H9 (cell line): ENCODE measurements at regions not wholly inside any gene's neighbourhood (a gene's known extent, or its start where the extent isn't known, plus 50 kb on each side); places are given as distances from the start of the nearest gene placed in this dataset.
A peak's percentile ranks its signal among the peaks of the same experiment; 100 is the strongest.

Experiments used
- DNase-seq: peaks from one replicate; pipeline ENCODE4 v3.0.0-alpha.2; 2017
- H2AFZ ChIP-seq: one replicate; pipeline ENCODE4 v1.6.1; 2013; ENCODE audit warnings: mild to moderate bottlenecking, low read length, control low read depth, moderate library complexity
- H2AK5ac ChIP-seq: 2 replicates; pipeline ENCODE4 v1.6.1; 2013; ENCODE audit warnings: low read length, control low read depth, mixed read lengths; ENCODE audit not compliant: insufficient read length
- H2BK120ac ChIP-seq: one replicate; pipeline ENCODE4 v1.6.1; 2013; ENCODE audit warnings: low read depth, mild to moderate bottlenecking, low read length, control low read depth, inconsistent platforms; ENCODE audit not compliant: poor library complexity, severe bottlenecking
- H2BK12ac ChIP-seq: 2 replicates; pipeline ENCODE4 v1.6.1; 2013; ENCODE audit warnings: low read length, control low read depth, mixed read lengths, low read depth; ENCODE audit not compliant: insufficient read length
- H2BK15ac ChIP-seq: 2 replicates; pipeline ENCODE4 v1.6.1; 2013; ENCODE audit warnings: low read depth, low read length, control low read depth
- H2BK20ac ChIP-seq: one replicate; pipeline ENCODE4 v1.6.1; 2013; ENCODE audit warnings: low read depth, mild to moderate bottlenecking, low read length, control low read depth, inconsistent platforms; ENCODE audit not compliant: poor library complexity, severe bottlenecking
- H2BK5ac ChIP-seq: 2 replicates; pipeline ENCODE4 v1.6.1; 2013; ENCODE audit warnings: low read length, control low read depth, mixed read lengths; ENCODE audit not compliant: insufficient read length
- H3K14ac ChIP-seq: 2 replicates; pipeline ENCODE4 v1.6.1; 2013; ENCODE audit warnings: low read length, control low read depth; ENCODE audit not compliant: insufficient read depth
- H3K18ac ChIP-seq: 2 replicates; pipeline ENCODE4 v1.6.1; 2013; ENCODE audit warnings: low read depth, mild to moderate bottlenecking, mixed read lengths, low read length, control low read depth; ENCODE audit not compliant: insufficient read length
- H3K23ac ChIP-seq: 2 replicates; pipeline ENCODE4 v1.6.1; 2013; ENCODE audit warnings: low read length, control low read depth, mixed read lengths, low read depth; ENCODE audit not compliant: insufficient read length
- H3K23me2 ChIP-seq: 2 replicates; pipeline ENCODE4 v1.6.1; 2013; ENCODE audit warnings: low read depth, mild to moderate bottlenecking, mixed read lengths, low read length, control low read depth; ENCODE audit not compliant: insufficient read length, poor library complexity, severe bottlenecking
- H3K27ac ChIP-seq: 2 replicates; pipeline ENCODE4 v1.5.1; 2013; ENCODE audit warnings: low read length, control low read depth, mixed read lengths, low read depth; ENCODE audit not compliant: insufficient read length
- H3K27me3 ChIP-seq: 2 replicates; pipeline ENCODE4 v1.6.1; 2013; ENCODE audit warnings: low read length, control low read depth, inconsistent platforms; ENCODE audit not compliant: insufficient read depth
- H3K4ac ChIP-seq: 2 replicates; pipeline ENCODE4 v1.6.1; 2013; ENCODE audit warnings: low read depth, mild to moderate bottlenecking, control low read depth, inconsistent platforms, low read length, moderate library complexity
- H3K4me1 ChIP-seq: 2 replicates; pipeline ENCODE4 v1.6.1; 2013; ENCODE audit warnings: low read length, control low read depth, inconsistent platforms; ENCODE audit not compliant: insufficient read depth
- H3K4me2 ChIP-seq: 2 replicates; pipeline ENCODE4 v1.6.1; 2013; ENCODE audit warnings: low read length, control low read depth, mixed read lengths; ENCODE audit not compliant: insufficient read length, insufficient read depth
- H3K56ac ChIP-seq: 2 replicates; pipeline ENCODE4 v1.6.1; 2013; ENCODE audit warnings: low read depth, mild to moderate bottlenecking, mixed read lengths, low read length, control low read depth; ENCODE audit not compliant: insufficient read length
- H3K79me1 ChIP-seq: 2 replicates; pipeline ENCODE4 v1.6.1; 2013; ENCODE audit warnings: low read depth, mild to moderate bottlenecking, moderate library complexity, low read length, control low read depth, inconsistent platforms; ENCODE audit not compliant: insufficient read depth, poor library complexity, severe bottlenecking
- H3K79me2 ChIP-seq: 2 replicates; pipeline ENCODE4 v1.6.1; 2013; ENCODE audit warnings: low read length, control low read depth, inconsistent platforms; ENCODE audit not compliant: insufficient read depth
- H3K9ac ChIP-seq: 2 replicates; pipeline ENCODE4 v1.6.1; 2013; ENCODE audit warnings: low read length, control low read depth, mixed read lengths; ENCODE audit not compliant: insufficient read length; ENCODE audit errors: extremely low read depth
- H3K9me3 ChIP-seq: one replicate; pipeline ENCODE4 v1.6.1; 2013; ENCODE audit warnings: low read depth, low read length, inconsistent platforms; ENCODE audit not compliant: control insufficient read depth
- H3T11ph ChIP-seq: one replicate; pipeline ENCODE4 v1.6.1; 2013; ENCODE audit warnings: mild to moderate bottlenecking, low read length, control low read depth, inconsistent platforms
- H4K20me1 ChIP-seq: one replicate; pipeline ENCODE4 v1.6.1; 2013; ENCODE audit not compliant: control insufficient read depth, insufficient read length, insufficient read depth
- H4K5ac ChIP-seq: 2 replicates; pipeline ENCODE4 v1.6.1; 2013; ENCODE audit warnings: low read depth, mild to moderate bottlenecking, mixed read lengths, low read length, control low read depth; ENCODE audit not compliant: insufficient read length
- H4K8ac ChIP-seq: replicated peaks from 2 replicates; pipeline ENCODE4 v1.6.1; 2013; ENCODE audit warnings: low read length, control low read depth, mixed read lengths, low read depth; ENCODE audit not compliant: insufficient read length
- H4K91ac ChIP-seq: 2 replicates; pipeline ENCODE4 v1.6.1; 2013; ENCODE audit warnings: low read depth, mild to moderate bottlenecking, moderate library complexity, mixed read lengths, low read length, control low read depth; ENCODE audit not compliant: insufficient read length
- H3K27ac Mint-ChIP-seq, 3 experiments: 2 replicates in 2 of 3; 3 replicates in 1 of 3; pipeline ENCODE4 v1.8.0; 2020 to 2021; ENCODE audit warnings: mixed read lengths in 3 of 3, mild to moderate bottlenecking in 1 of 3, moderate library complexity in 1 of 3
- H3K27me3 Mint-ChIP-seq: 2 replicates; pipeline ENCODE4 v1.8.0; 2021; ENCODE audit warnings: low read depth, mild to moderate bottlenecking, moderate library complexity, mixed read lengths
- H3K36me3 Mint-ChIP-seq, 3 experiments: 2 replicates in 2 of 3; 3 replicates in 1 of 3; pipeline ENCODE4 v1.8.0; 2020 to 2021; ENCODE audit warnings: low read depth in 3 of 3, mixed read lengths in 3 of 3; ENCODE audit not compliant: insufficient read depth in 1 of 3
- H3K4me1 Mint-ChIP-seq, 2 experiments: 2 replicates each; pipeline ENCODE4 v1.8.0; 2020; ENCODE audit warnings: mixed read lengths in 2 of 2
- H3K4me3 Mint-ChIP-seq, 2 experiments: 2 replicates in 1 of 2; 3 replicates in 1 of 2; pipeline ENCODE4 v1.8.0; 2020 to 2021; ENCODE audit warnings: mild to moderate bottlenecking in 2 of 2, mixed read lengths in 2 of 2, moderate library complexity in 1 of 2
- H3K9me3 Mint-ChIP-seq, 2 experiments: 2 replicates in 1 of 2; 3 replicates in 1 of 2; pipeline ENCODE4 v1.8.0; 2020; ENCODE audit warnings: mild to moderate bottlenecking in 2 of 2, mixed read lengths in 2 of 2, moderate library complexity in 1 of 2
- WGBS: extraction: QIAGEN DNeasy Blood & Tissue Kit; methylation state at CpG from one replicate; pipeline ENCODE4 v1.1.7; 2013; ENCODE audit warnings: missing lambda C conversion rate, low lambda C conversion rate, mixed read lengths; ENCODE audit not compliant: insufficient read length; ENCODE audit errors: extremely low coverage; 5-methylcytosine and 5-hydroxymethylcytosine counted together
- TF ChIP-seq, protein P1 (sequence below): fragments of 200-600 bp; sonication (generic); conservative IDR thresholded peaks from 3 replicates; pipeline ENCODE4 v1.8.0; 2021; ENCODE audit warnings: antibody characterized with exemption, mild to moderate bottlenecking

DNA sequence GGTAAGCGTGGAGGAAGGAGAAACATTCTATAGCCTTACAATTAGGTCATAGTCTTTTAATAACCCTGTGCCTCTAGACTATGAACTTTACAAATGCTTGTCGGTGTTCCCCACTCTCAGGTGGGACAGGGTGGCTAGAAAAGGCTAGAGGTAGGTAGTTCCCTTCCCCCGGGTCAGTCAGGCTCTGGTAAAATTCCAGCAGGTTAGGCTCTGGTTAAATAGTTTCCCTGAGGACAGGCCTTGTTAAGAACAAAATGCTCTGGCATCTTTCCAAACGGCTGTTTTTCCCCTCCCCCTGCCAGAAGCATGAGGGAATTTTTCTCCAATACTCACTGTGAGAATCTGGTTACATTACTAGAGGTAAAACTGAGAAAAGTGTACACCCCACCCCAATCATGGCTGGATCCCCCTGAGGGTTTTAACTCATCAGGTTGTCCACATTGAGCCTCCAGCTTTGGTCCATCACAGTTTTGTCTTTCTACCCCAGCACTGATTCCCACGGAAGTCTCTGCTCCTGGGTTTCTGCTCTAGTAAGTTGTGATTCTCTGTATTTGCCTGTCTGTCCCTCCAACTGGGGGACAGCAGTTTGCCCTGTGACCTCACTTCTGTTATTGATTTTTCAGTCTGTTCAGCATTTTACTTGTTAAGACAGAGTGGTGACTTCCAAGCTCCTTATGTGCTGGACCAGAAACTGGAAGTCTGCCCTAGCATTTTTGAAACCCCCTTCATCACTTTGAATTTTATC lies 84.7 kb upstream of the ADGRF1 start:
- H3K4me1 ChIP-seq = peaks cover 5% of the 10 kb centered on the region; the same call in 1 of the 2 replicates
- no peak overlapping the region for H2BK12ac ChIP-seq
- no peaks in the 10 kb centered on the region for H3K27me3 ChIP-seq
- no peak overlapping the region for H3K56ac ChIP-seq
- no peaks in the 10 kb centered on the region for H3K79me1 ChIP-seq
- Mint-ChIP-seq H3K36me3 (no peaks in the 10 kb centered on the region; a peak in 1 of 7 replicates), H3K4me1 (peaks cover 15 to 19% of the 10 kb centered on the region in 2 experiments), H3K9me3 (no peaks in the 10 kb centered on the region), H3K27me3 (no peaks in the 10 kb centered on the region), H3K27ac (peak overlapping the region in 1 of 3 experiments; percentile 92; a peak in 3 of 7 replicates), H3K4me3 (peak overlapping the region in 1 of 2 experiments; percentile 19; a peak in 1 of 5 replicates)
- no peak overlapping the region for H2BK20ac ChIP-seq
- no peak overlapping the region for H2BK5ac ChIP-seq
- TF ChIP-seq, protein P1, sequence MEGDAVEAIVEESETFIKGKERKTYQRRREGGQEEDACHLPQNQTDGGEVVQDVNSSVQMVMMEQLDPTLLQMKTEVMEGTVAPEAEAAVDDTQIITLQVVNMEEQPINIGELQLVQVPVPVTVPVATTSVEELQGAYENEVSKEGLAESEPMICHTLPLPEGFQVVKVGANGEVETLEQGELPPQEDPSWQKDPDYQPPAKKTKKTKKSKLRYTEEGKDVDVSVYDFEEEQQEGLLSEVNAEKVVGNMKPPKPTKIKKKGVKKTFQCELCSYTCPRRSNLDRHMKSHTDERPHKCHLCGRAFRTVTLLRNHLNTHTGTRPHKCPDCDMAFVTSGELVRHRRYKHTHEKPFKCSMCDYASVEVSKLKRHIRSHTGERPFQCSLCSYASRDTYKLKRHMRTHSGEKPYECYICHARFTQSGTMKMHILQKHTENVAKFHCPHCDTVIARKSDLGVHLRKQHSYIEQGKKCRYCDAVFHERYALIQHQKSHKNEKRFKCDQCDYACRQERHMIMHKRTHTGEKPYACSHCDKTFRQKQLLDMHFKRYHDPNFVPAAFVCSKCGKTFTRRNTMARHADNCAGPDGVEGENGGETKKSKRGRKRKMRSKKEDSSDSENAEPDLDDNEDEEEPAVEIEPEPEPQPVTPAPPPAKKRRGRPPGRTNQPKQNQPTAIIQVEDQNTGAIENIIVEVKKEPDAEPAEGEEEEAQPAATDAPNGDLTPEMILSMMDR = no peak
- no peak for DNase-seq
- no peak overlapping the region for H3K18ac ChIP-seq
- no peaks in the 10 kb centered on the region for H3K23me2 ChIP-seq
- H2AK5ac ChIP-seq = no peak overlapping the region
- WGBS = no CpG with 5 or more reads among the region's 5 CpGs
- peak overlapping the region; percentile 85 for H2AFZ ChIP-seq
- H2BK15ac ChIP-seq = no peak overlapping the region
- H4K5ac ChIP-seq = no peak overlapping the region
- H4K20me1 ChIP-seq = no peaks in the 10 kb centered on the region
- H2BK120ac ChIP-seq = no peak overlapping the region
- H3K14ac ChIP-seq = no peak overlapping the region
- H3K4ac ChIP-seq = no peak overlapping the region; the same call in 1 of the 2 replicates
- no peak overlapping the region for H4K91ac ChIP-seq
- H3K4me2 ChIP-seq = no peak overlapping the region
- H3K23ac ChIP-seq = no peak overlapping the region
- H3K27ac ChIP-seq = no peak overlapping the region
- no peak overlapping the region for H4K8ac ChIP-seq
- H3K9me3 ChIP-seq = no peaks in the 10 kb centered on the region
- H3T11ph ChIP-seq = no peak overlapping the region
- H3K9ac ChIP-seq = no peak overlapping the region
- H3K79me2 ChIP-seq = no peaks in the 10 kb centered on the region
